Left colon (tissue), 2 donors: ENCODE measurements at regions not wholly inside any gene's neighbourhood (a gene's known extent, or its start where the extent isn't known, plus 50 kb on each side); places are given as distances from the start of the nearest gene placed in this dataset.
A peak's percentile ranks its signal among the peaks of the same experiment; 100 is the strongest.
"Not testable (repeated sequence)": the region's sequence is repeated elsewhere in the genome, so short reads cannot be mapped to it uniquely, and the experiment has no call there.

Experiments
- ATAC-seq: fragments of 200-7000 bp; cut with Tn5 transposase; one replicate; pipeline ENCODE4 v1.9.1; 2020; ENCODE audit warnings: mild to moderate bottlenecking, moderate library complexity
- DNase-seq, 2 donors: peaks; one replicate each; pipeline ENCODE4 v3.0.0-alpha.2; 2020
- intact Hi-C, 2 donors: fragments of 100-400 bp; cut with DNase I in 1 of 2; cut with micrococcal nuclease in 1 of 2; formaldehyde crosslinking; loops; one replicate each; pipeline versions ENCODE4 v1.11.2 to v1.14.0; 2022; cut with DNase I, micrococcal nuclease
- donor health status: DM: no; HTN: no; CAD: no.
- donor health status: DM: yes; HTN: yes; CAD: no.

GRCh38 chr3:87473944-87474343 is 197.6 kb upstream of the POU1F1 start:
- no peak for DNase-seq
- intact Hi-C loops, result no loop called here
- no peak for ATAC-seq

- DNase-seq, result no peak
- no peak for ATAC-seq
- intact Hi-C loops, result no loop called here
Observed at GRCh38 chr3:87468938-87469337, 192.6 kb upstream of the POU1F1 start.

- DNase-seq (no peak), ATAC-seq (no peak)
- intact Hi-C loops, result no loop called here
Observed at GRCh38 chr3:87468235-87468634, 191.9 kb upstream of the POU1F1 start.

GRCh38 chr3:87462228-87462627 is 185.8 kb upstream of the POU1F1 start:
- DNase-seq (no peak), ATAC-seq (no peak)
- intact Hi-C loops, result no loop called here

- DNase-seq (no peak), ATAC-seq (no peak)
- intact Hi-C loops, result no loop called here
Observed at GRCh38 chr3:87461443-87461842, 185.1 kb upstream of the POU1F1 start.

- no peak for ATAC-seq
- intact Hi-C loops, result no loop called here
- no peak for DNase-seq
Observed at GRCh38 chr3:87461036-87461435, 184.7 kb upstream of the POU1F1 start.

GRCh38 chr3:87448558-87448957 is 172.2 kb upstream of the POU1F1 start:
- DNase-seq (no peak), ATAC-seq (peak; percentile 86)
- intact Hi-C loops, result no loop called here

- ATAC-seq (no peak), DNase-seq (no peak)
- intact Hi-C loops, result no loop called here
Observed at GRCh38 chr3:87446849-87447387, 170.5 kb upstream of the POU1F1 start.

- DNase-seq (no peak), ATAC-seq (peak; percentile 96)
- intact Hi-C loops, result no loop called here
Observed at GRCh38 chr3:87442470-87442869, 166.1 kb upstream of the POU1F1 start.

GRCh38 chr3:87437765-87438164 is 161.4 kb upstream of the POU1F1 start:
- DNase-seq (no peak), ATAC-seq (peak; percentile 60)
- intact Hi-C loops, result no loop called here

- ATAC-seq (peak; percentile 30), DNase-seq (no peak)
- intact Hi-C loops, result no loop called here
Observed at GRCh38 chr3:87436781-87437543, 160.6 kb upstream of the POU1F1 start.

- DNase-seq (no peak), ATAC-seq (no peak)
- intact Hi-C loops, result no loop called here
Observed at GRCh38 chr3:87435926-87436620, 159.7 kb upstream of the POU1F1 start.

GRCh38 chr3:87433445-87433844 is 157.1 kb upstream of the POU1F1 start:
- DNase-seq, ATAC-seq, intact Hi-C loops: not testable (repeated sequence)

GRCh38 chr3:87426918-87427317 is 150.5 kb upstream of the POU1F1 start:
- intact Hi-C loops, result no loop called here
- ATAC-seq (no peak), DNase-seq (no peak)

- DNase-seq (no peak), ATAC-seq (no peak)
- intact Hi-C loops, result no loop called here
Observed at GRCh38 chr3:87425056-87425455, 148.7 kb upstream of the POU1F1 start.

GRCh38 chr3:87423336-87423735 is 147.0 kb upstream of the POU1F1 start:
- no peak for ATAC-seq
- DNase-seq, result no peak
- intact Hi-C loops, result no loop called here

GRCh38 chr3:87422333-87422732 is 145.9 kb upstream of the POU1F1 start:
- no peak for ATAC-seq
- intact Hi-C loops, result no loop called here

GRCh38 chr3:87420171-87420570 is 143.8 kb upstream of the POU1F1 start:
- ATAC-seq (no peak), DNase-seq (no peak)
- intact Hi-C loops, result no loop called here

More at GRCh38 chr3:87422333-87422732, 145.9 kb upstream of the POU1F1 start:
- no peak for DNase-seq

- DNase-seq (no peak), ATAC-seq (no peak)
- intact Hi-C loops, result no loop called here
Observed at GRCh38 chr3:87414271-87414670, 137.9 kb upstream of the POU1F1 start.

- intact Hi-C loops, result no loop called here
- DNase-seq, result no peak
- ATAC-seq, result no peak
Observed at GRCh38 chr3:87413814-87414213, 137.4 kb upstream of the POU1F1 start.
